PC-9 (cell line): ENCODE measurements at regions not wholly inside any gene's neighbourhood (a gene's known extent, or its start where the extent isn't known, plus 50 kb on each side); places are given as distances from the start of the nearest gene placed in this dataset.

Experiments
- CTCF ChIP-seq: fragments of 200-600 bp; sonication (generic); conservative IDR thresholded peaks from 2 replicates; pipeline ENCODE4 v1.6.1; 2017; ENCODE audit warnings: mixed run types, antibody characterized with exemption, mild to moderate bottlenecking, moderate library complexity
- EZH2 ChIP-seq: fragments of 200-600 bp; sonication (generic); IDR thresholded peaks from 2 replicates; pipeline ENCODE4 v1.8.0; 2017; ENCODE audit warnings: antibody characterized with exemption, low read depth

GRCh38 chr7:46830-47140 is 145.6 kb upstream of the FAM20C start:
- no peak for TF ChIP-seq CTCF
- no peak for TF ChIP-seq EZH2
